HG02884 (cell line): ENCODE measurements at regions not wholly inside any gene's neighbourhood (a gene's known extent, or its start where the extent isn't known, plus 50 kb on each side); places are given as distances from the start of the nearest gene placed in this dataset.

Source experiments
- ATAC-seq: cut with Tn5 transposase; IDR thresholded peaks from one replicate; pipeline ENCODE4 v1.9.1; 2021; ENCODE audit warnings: mild to moderate bottlenecking, moderate library complexity; ENCODE audit not compliant: unreplicated experiment

GRCh38 chr15:47570881-47571640 is 146.2 kb upstream of the SEMA6D start:
- ATAC-seq = no peak

GRCh38 chr15:47573673-47574072 is 143.6 kb upstream of the SEMA6D start:
- no peak for ATAC-seq

DNA sequence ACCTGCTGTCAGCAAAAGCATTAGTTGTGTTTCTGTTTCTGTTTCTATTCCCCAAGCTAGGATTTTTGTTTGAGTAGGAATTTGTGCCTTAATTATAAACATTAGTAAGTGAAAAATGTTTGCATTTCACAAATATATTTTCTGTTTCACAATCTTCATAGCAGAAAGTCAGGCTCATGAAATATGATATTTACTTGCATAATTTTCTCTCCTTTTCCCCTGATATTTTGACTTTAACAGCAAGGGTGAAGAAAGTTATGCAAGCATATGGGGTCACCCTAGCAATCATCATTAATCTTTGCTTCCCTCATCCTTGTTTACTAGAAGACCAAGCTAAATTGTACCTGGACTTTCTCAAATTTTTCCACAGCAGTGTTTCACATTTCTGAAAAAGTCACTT is 140.3 kb upstream of the SEMA6D start:
- no peak for ATAC-seq

DNA sequence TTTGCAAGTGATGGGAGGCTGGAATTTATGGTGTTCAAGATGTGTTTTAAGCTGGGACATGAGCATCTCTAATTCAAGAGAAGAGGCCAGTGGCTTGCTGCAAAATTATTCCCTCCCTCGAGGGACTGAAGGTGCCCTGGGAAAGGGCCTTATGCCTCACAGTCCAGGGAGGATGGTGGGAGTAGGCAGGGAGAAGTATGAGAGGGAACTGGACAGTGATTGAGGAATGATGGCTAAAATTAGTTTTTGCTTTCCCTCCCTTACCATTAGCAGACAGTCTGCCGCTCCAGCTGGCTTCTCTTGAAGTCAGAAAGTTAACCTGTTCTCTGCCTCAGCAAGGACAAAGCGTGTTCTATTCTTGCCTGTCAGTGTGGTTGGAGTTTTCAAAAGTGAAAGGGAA is 139.8 kb upstream of the SEMA6D start:
- no peak for ATAC-seq

DNA sequence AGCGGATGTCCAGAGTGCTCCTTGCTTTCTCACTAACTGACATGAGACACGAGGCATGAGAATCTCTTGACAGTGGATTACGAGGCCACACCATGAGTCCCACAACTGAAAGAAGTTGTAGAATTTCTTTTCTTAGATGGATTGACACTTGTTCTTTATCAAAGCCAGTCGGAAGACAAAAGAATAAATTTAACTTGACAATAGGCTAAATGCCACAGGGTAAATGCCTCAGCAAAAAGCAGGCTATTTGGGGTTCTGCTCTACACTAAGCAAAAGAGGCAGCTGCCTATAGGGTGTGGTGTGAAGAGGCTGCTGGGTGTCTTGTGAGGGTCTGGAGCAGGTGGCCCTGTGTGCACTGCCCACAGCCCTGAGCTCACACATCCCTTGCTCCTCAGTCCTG is 135.1 kb upstream of the SEMA6D start:
- no peak for ATAC-seq

DNA sequence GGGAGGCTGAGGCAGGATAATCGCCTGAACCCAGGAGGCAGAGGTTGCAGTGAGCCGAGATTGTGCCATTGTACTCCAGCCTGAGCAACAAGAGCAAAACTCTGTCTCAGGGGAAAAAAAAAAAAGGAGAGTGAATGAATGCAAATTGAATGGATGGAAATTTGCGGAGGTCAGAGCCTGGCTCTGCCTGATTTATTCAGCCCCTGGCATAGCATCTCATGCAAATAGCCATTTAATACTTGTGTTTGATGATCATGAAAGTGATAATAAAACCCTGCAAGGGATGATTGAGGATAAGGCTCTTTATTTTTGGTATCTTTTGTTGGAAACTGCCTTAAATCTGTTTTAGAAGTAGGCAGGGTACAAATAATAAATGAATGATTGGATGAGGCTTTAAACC is 133.0 kb upstream of the SEMA6D start:
- ATAC-seq = no peak

GRCh38 chr15:47586653-47587224 is 130.6 kb upstream of the SEMA6D start:
- ATAC-seq = no peak

- no peak for ATAC-seq
These were observed 129.1 kb upstream of the SEMA6D start for GRCh38 chr15:47587940-47588802.

GRCh38 chr15:47588958-47589357 is 128.3 kb upstream of the SEMA6D start:
- ATAC-seq = no peak

GRCh38 chr15:47598996-47599395 is 118.3 kb upstream of the SEMA6D start:
- ATAC-seq = no peak

DNA sequence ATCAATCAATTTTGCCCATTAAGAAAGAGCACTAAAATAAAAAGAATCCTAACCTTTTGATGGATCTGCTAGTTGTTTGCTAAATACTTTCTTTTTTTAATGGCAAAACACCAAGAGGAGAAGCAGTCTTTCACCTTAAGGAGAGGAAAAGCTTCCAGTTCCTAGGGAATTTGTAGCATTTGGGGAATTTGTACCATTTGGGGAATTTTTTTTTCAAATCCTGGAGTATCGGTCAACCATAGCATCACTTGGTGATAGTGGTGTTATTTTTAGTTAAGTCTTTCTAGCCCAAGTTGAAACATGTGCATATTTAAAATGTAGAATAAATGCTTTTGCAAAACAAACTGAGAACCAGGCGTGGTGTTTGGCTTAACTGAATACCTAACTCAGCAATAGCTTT is 117.5 kb upstream of the SEMA6D start:
- ATAC-seq = no peak

DNA sequence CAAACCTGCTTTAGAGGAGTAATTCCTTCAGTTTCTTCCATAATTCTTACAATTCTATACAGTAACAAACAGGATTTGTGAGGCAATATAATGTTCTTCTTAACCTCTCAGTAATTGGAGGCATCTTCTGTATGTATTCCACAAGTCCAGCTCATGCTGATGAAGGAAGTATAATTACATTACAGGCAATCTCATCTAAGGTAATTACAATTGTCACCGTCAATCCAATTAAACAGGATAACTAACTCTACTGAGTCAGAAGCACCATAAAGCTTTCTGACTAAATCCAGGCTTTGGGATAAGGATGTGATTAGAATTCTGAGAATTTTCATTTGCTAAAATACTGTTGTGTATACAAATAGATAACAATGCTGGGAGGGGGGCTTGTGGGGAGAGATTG is 115.2 kb upstream of the SEMA6D start:
- ATAC-seq = no peak

DNA sequence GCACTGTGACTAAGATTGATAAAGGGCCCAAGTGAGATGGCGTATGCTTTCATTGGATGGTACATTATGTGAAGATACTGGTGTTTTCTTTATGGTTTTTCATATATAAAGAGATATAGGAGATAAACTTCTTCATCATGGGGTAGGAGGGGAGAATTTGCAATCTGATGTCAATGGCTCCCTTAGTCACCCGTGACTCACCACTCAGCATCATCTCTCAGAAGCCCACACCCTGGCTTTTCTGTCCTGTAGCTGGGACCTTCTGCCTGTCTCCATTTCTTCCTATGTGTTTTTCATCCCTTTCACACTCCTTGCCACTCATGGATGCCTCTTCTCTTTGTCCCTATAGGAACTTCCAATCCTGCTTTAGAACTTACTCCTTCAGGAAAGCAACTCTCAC is 114.3 kb upstream of the SEMA6D start:
- no peak for ATAC-seq

- no peak for ATAC-seq
These were observed 109.6 kb upstream of the SEMA6D start for GRCh38 chr15:47607695-47608094.

GRCh38 chr15:47609693-47610092 is 107.6 kb upstream of the SEMA6D start:
- ATAC-seq = no peak

GRCh38 chr15:47610736-47611135 is 106.6 kb upstream of the SEMA6D start:
- no peak for ATAC-seq

- ATAC-seq = no peak
These were observed 102.8 kb upstream of the SEMA6D start for GRCh38 chr15:47614360-47615011.

GRCh38 chr15:47616876-47617275 is 100.4 kb upstream of the SEMA6D start:
- no peak for ATAC-seq

- no peak for ATAC-seq
These were observed 99.1 kb upstream of the SEMA6D start for GRCh38 chr15:47618241-47618640.

GRCh38 chr15:47620960-47621681 is 96.2 kb upstream of the SEMA6D start:
- ATAC-seq = no peak

DNA sequence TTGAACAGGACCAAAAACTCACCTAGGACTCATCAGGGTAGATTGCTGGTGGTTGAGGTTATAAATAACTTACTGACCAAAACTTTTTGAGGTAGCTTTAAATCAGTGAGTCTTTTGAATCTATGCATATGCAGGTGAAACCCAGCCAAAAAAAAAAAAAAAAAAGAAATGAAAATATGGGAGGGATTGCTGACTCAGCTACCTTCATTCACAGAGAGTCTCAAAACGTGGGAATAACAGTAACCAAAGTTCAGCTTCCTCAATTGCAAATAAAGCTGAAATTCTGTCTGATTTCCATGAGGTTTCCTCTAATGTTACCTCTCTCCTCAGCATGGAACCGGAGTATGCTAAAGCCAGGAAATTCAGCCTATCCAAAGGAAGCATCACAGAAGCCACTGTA is 95.2 kb upstream of the SEMA6D start:
- no peak for ATAC-seq
